GM12892 (cell line): ENCODE measurements at regions not wholly inside any gene's neighbourhood (a gene's known extent, or its start where the extent isn't known, plus 50 kb on each side); places are given as distances from the start of the nearest gene placed in this dataset.

Experiments used
- POLR2A ChIP-seq: IDR thresholded peaks from 2 replicates; pipeline ENCODE4 v1.6.1; 2011; ENCODE audit warnings: low read depth, low read length, control low read depth
- POLR2AphosphoS5 ChIP-seq: IDR thresholded peaks from 2 replicates; pipeline ENCODE4 v1.6.1; 2011; ENCODE audit warnings: low read depth, low read length, control low read depth
- TAF1 ChIP-seq: IDR thresholded peaks from 2 replicates; pipeline ENCODE4 v1.6.1; 2011; ENCODE audit warnings: low read depth, mild to moderate bottlenecking, control low read depth, low read length, borderline replicate concordance

GRCh38 chr13:77476456-77476855 lies 59.0 kb upstream of the SCEL start:
- TF ChIP-seq POLR2A, result no peak
- TF ChIP-seq POLR2AphosphoS5, result no peak
- no peak for TF ChIP-seq TAF1
